ENCODE measurements at regions not wholly inside any gene's neighbourhood (a gene's known extent, or its start where the extent isn't known, plus 50 kb on each side); places are given as distances from the start of the nearest gene placed in this dataset.

GRCh38 chr1:22204057-22204840 lies 61.4 kb upstream of the WNT4 start:
- H3K9me3 Mint-ChIP-seq (ENCODE audit: low read depth, unreplicated experiment), result no peaks in the 10 kb centered on the region
- H3K27ac Mint-ChIP-seq (ENCODE audit: unreplicated experiment), result no peak overlapping the region
- H3K4me3 Mint-ChIP-seq (ENCODE audit: low read depth, unreplicated experiment), result no peak overlapping the region
- no peak for DNase-seq
- no TSS peak for BruUV-seq (replicated peaks)
- peaks cover 8% of the 10 kb centered on the region for H3K4me1 Mint-ChIP-seq (ENCODE audit: low read depth, unreplicated experiment)
- no peaks in the 10 kb centered on the region for H3K36me3 Mint-ChIP-seq (ENCODE audit: insufficient read depth, unreplicated experiment)
- CTCF ChIA-PET, result no interaction called here
- peaks cover 57% of the 10 kb centered on the region for H3K27me3 Mint-ChIP-seq (ENCODE audit: unreplicated experiment)
- no peak for TF ChIP-seq CTCF (IDR thresholded peaks at IDR 0.05; ENCODE audit: unreplicated experiment)
- intact Hi-C loops (cut with micrococcal nuclease; ENCODE audit: unreplicated experiment), result no loop called here

GRCh38 chr1:22204989-22205913 lies 62.4 kb upstream of the WNT4 start:
- H3K9me3 Mint-ChIP-seq (ENCODE audit: low read depth, unreplicated experiment), result no peaks in the 10 kb centered on the region
- H3K27ac Mint-ChIP-seq (ENCODE audit: unreplicated experiment), result no peak overlapping the region
- no peaks in the 10 kb centered on the region for H3K36me3 Mint-ChIP-seq (ENCODE audit: insufficient read depth, unreplicated experiment)
- BruUV-seq (replicated peaks), result no TSS peak
- no peak for TF ChIP-seq CTCF (IDR thresholded peaks at IDR 0.05; ENCODE audit: unreplicated experiment)
- CTCF ChIA-PET, result no interaction called here
- no peak for DNase-seq
- intact Hi-C loops (cut with micrococcal nuclease; ENCODE audit: unreplicated experiment), result no loop called here
- peaks cover 9% of the 10 kb centered on the region for H3K4me1 Mint-ChIP-seq (ENCODE audit: low read depth, unreplicated experiment)
- no peak overlapping the region for H3K4me3 Mint-ChIP-seq (ENCODE audit: low read depth, unreplicated experiment)
- H3K27me3 Mint-ChIP-seq (ENCODE audit: unreplicated experiment), result peaks cover 67% of the 10 kb centered on the region

- Mint-ChIP-seq H3K4me1 (ENCODE audit: low read depth, unreplicated experiment) (peaks cover 17% of the 10 kb centered on the region), H3K27ac (ENCODE audit: unreplicated experiment) (no peak overlapping the region), H3K36me3 (ENCODE audit: insufficient read depth, unreplicated experiment) (no peaks in the 10 kb centered on the region), H3K9me3 (ENCODE audit: low read depth, unreplicated experiment) (no peaks in the 10 kb centered on the region), H3K27me3 (ENCODE audit: unreplicated experiment) (peaks cover 81% of the 10 kb centered on the region), H3K4me3 (ENCODE audit: low read depth, unreplicated experiment) (no peak overlapping the region)
- no peak for TF ChIP-seq CTCF (IDR thresholded peaks at IDR 0.05; ENCODE audit: unreplicated experiment)
- DNase-seq, result no peak
- intact Hi-C loops (cut with micrococcal nuclease; ENCODE audit: unreplicated experiment), result no loop called here
- CTCF ChIA-PET, result no interaction called here
- no TSS peak for BruUV-seq (replicated peaks)
Observed at GRCh38 chr1:22206551-22207125, 63.7 kb upstream of the WNT4 start.

- no peak for DNase-seq
- intact Hi-C loops (cut with micrococcal nuclease; ENCODE audit: unreplicated experiment), result no loop called here
- Mint-ChIP-seq H3K36me3 (ENCODE audit: insufficient read depth, unreplicated experiment) (no peaks in the 10 kb centered on the region), H3K4me1 (ENCODE audit: low read depth, unreplicated experiment) (peaks cover 17% of the 10 kb centered on the region), H3K27me3 (ENCODE audit: unreplicated experiment) (peaks cover 92% of the 10 kb centered on the region), H3K4me3 (ENCODE audit: low read depth, unreplicated experiment) (no peak overlapping the region), H3K27ac (ENCODE audit: unreplicated experiment) (no peak overlapping the region), H3K9me3 (ENCODE audit: low read depth, unreplicated experiment) (no peaks in the 10 kb centered on the region)
- no peak for TF ChIP-seq CTCF (IDR thresholded peaks at IDR 0.05; ENCODE audit: unreplicated experiment)
- CTCF ChIA-PET, result no interaction called here
- no TSS peak for BruUV-seq (replicated peaks)
Observed at GRCh38 chr1:22207511-22208267, 64.8 kb upstream of the WNT4 start.
